H9 (cell line): ENCODE measurements at regions not wholly inside any gene's neighbourhood (a gene's known extent, or its start where the extent isn't known, plus 50 kb on each side); places are given as distances from the start of the nearest gene placed in this dataset.

Experiments used
- DNase-seq: peaks from one replicate; pipeline ENCODE4 v3.0.0-alpha.2; 2017
- H2AFZ ChIP-seq: one replicate; pipeline ENCODE4 v1.6.1; 2013; ENCODE audit warnings: mild to moderate bottlenecking, low read length, control low read depth, moderate library complexity
- H2AK5ac ChIP-seq: 2 replicates; pipeline ENCODE4 v1.6.1; 2013; ENCODE audit warnings: low read length, control low read depth, mixed read lengths; ENCODE audit not compliant: insufficient read length
- H2BK120ac ChIP-seq: one replicate; pipeline ENCODE4 v1.6.1; 2013; ENCODE audit warnings: low read depth, mild to moderate bottlenecking, low read length, control low read depth, inconsistent platforms; ENCODE audit not compliant: poor library complexity, severe bottlenecking
- H2BK12ac ChIP-seq: 2 replicates; pipeline ENCODE4 v1.6.1; 2013; ENCODE audit warnings: low read length, control low read depth, mixed read lengths, low read depth; ENCODE audit not compliant: insufficient read length
- H2BK15ac ChIP-seq: 2 replicates; pipeline ENCODE4 v1.6.1; 2013; ENCODE audit warnings: low read depth, low read length, control low read depth
- H2BK20ac ChIP-seq: one replicate; pipeline ENCODE4 v1.6.1; 2013; ENCODE audit warnings: low read depth, mild to moderate bottlenecking, low read length, control low read depth, inconsistent platforms; ENCODE audit not compliant: poor library complexity, severe bottlenecking
- H2BK5ac ChIP-seq: 2 replicates; pipeline ENCODE4 v1.6.1; 2013; ENCODE audit warnings: low read length, control low read depth, mixed read lengths; ENCODE audit not compliant: insufficient read length
- H3K14ac ChIP-seq: 2 replicates; pipeline ENCODE4 v1.6.1; 2013; ENCODE audit warnings: low read length, control low read depth; ENCODE audit not compliant: insufficient read depth
- H3K18ac ChIP-seq: 2 replicates; pipeline ENCODE4 v1.6.1; 2013; ENCODE audit warnings: low read depth, mild to moderate bottlenecking, mixed read lengths, low read length, control low read depth; ENCODE audit not compliant: insufficient read length
- H3K23ac ChIP-seq: 2 replicates; pipeline ENCODE4 v1.6.1; 2013; ENCODE audit warnings: low read length, control low read depth, mixed read lengths, low read depth; ENCODE audit not compliant: insufficient read length
- H3K23me2 ChIP-seq: 2 replicates; pipeline ENCODE4 v1.6.1; 2013; ENCODE audit warnings: low read depth, mild to moderate bottlenecking, mixed read lengths, low read length, control low read depth; ENCODE audit not compliant: insufficient read length, poor library complexity, severe bottlenecking
- H3K27ac ChIP-seq: 2 replicates; pipeline ENCODE4 v1.5.1; 2013; ENCODE audit warnings: low read length, control low read depth, mixed read lengths, low read depth; ENCODE audit not compliant: insufficient read length
- H3K27me3 ChIP-seq: 2 replicates; pipeline ENCODE4 v1.6.1; 2013; ENCODE audit warnings: low read length, control low read depth, inconsistent platforms; ENCODE audit not compliant: insufficient read depth
- H3K4ac ChIP-seq: 2 replicates; pipeline ENCODE4 v1.6.1; 2013; ENCODE audit warnings: low read depth, mild to moderate bottlenecking, control low read depth, inconsistent platforms, low read length, moderate library complexity
- H3K4me1 ChIP-seq: 2 replicates; pipeline ENCODE4 v1.6.1; 2013; ENCODE audit warnings: low read length, control low read depth, inconsistent platforms; ENCODE audit not compliant: insufficient read depth
- H3K4me2 ChIP-seq: 2 replicates; pipeline ENCODE4 v1.6.1; 2013; ENCODE audit warnings: low read length, control low read depth, mixed read lengths; ENCODE audit not compliant: insufficient read length, insufficient read depth
- H3K56ac ChIP-seq: 2 replicates; pipeline ENCODE4 v1.6.1; 2013; ENCODE audit warnings: low read depth, mild to moderate bottlenecking, mixed read lengths, low read length, control low read depth; ENCODE audit not compliant: insufficient read length
- H3K79me1 ChIP-seq: 2 replicates; pipeline ENCODE4 v1.6.1; 2013; ENCODE audit warnings: low read depth, mild to moderate bottlenecking, moderate library complexity, low read length, control low read depth, inconsistent platforms; ENCODE audit not compliant: insufficient read depth, poor library complexity, severe bottlenecking
- H3K79me2 ChIP-seq: 2 replicates; pipeline ENCODE4 v1.6.1; 2013; ENCODE audit warnings: low read length, control low read depth, inconsistent platforms; ENCODE audit not compliant: insufficient read depth
- H3K9ac ChIP-seq: 2 replicates; pipeline ENCODE4 v1.6.1; 2013; ENCODE audit warnings: low read length, control low read depth, mixed read lengths; ENCODE audit not compliant: insufficient read length; ENCODE audit errors: extremely low read depth
- H3K9me3 ChIP-seq: one replicate; pipeline ENCODE4 v1.6.1; 2013; ENCODE audit warnings: low read depth, low read length, inconsistent platforms; ENCODE audit not compliant: control insufficient read depth
- H3T11ph ChIP-seq: one replicate; pipeline ENCODE4 v1.6.1; 2013; ENCODE audit warnings: mild to moderate bottlenecking, low read length, control low read depth, inconsistent platforms
- H4K20me1 ChIP-seq: one replicate; pipeline ENCODE4 v1.6.1; 2013; ENCODE audit not compliant: control insufficient read depth, insufficient read length, insufficient read depth
- H4K5ac ChIP-seq: 2 replicates; pipeline ENCODE4 v1.6.1; 2013; ENCODE audit warnings: low read depth, mild to moderate bottlenecking, mixed read lengths, low read length, control low read depth; ENCODE audit not compliant: insufficient read length
- H4K8ac ChIP-seq: replicated peaks from 2 replicates; pipeline ENCODE4 v1.6.1; 2013; ENCODE audit warnings: low read length, control low read depth, mixed read lengths, low read depth; ENCODE audit not compliant: insufficient read length
- H4K91ac ChIP-seq: 2 replicates; pipeline ENCODE4 v1.6.1; 2013; ENCODE audit warnings: low read depth, mild to moderate bottlenecking, moderate library complexity, mixed read lengths, low read length, control low read depth; ENCODE audit not compliant: insufficient read length
- H3K27ac Mint-ChIP-seq, 3 experiments: 2 replicates in 2 of 3; 3 replicates in 1 of 3; pipeline ENCODE4 v1.8.0; 2020 to 2021; ENCODE audit warnings: mixed read lengths in 3 of 3, mild to moderate bottlenecking in 1 of 3, moderate library complexity in 1 of 3
- H3K27me3 Mint-ChIP-seq: 2 replicates; pipeline ENCODE4 v1.8.0; 2021; ENCODE audit warnings: low read depth, mild to moderate bottlenecking, moderate library complexity, mixed read lengths
- H3K36me3 Mint-ChIP-seq, 3 experiments: 2 replicates in 2 of 3; 3 replicates in 1 of 3; pipeline ENCODE4 v1.8.0; 2020 to 2021; ENCODE audit warnings: low read depth in 3 of 3, mixed read lengths in 3 of 3; ENCODE audit not compliant: insufficient read depth in 1 of 3
- H3K4me1 Mint-ChIP-seq, 2 experiments: 2 replicates each; pipeline ENCODE4 v1.8.0; 2020; ENCODE audit warnings: mixed read lengths in 2 of 2
- H3K4me3 Mint-ChIP-seq, 2 experiments: 2 replicates in 1 of 2; 3 replicates in 1 of 2; pipeline ENCODE4 v1.8.0; 2020 to 2021; ENCODE audit warnings: mild to moderate bottlenecking in 2 of 2, mixed read lengths in 2 of 2, moderate library complexity in 1 of 2
- H3K9me3 Mint-ChIP-seq, 2 experiments: 2 replicates in 1 of 2; 3 replicates in 1 of 2; pipeline ENCODE4 v1.8.0; 2020; ENCODE audit warnings: mild to moderate bottlenecking in 2 of 2, mixed read lengths in 2 of 2, moderate library complexity in 1 of 2
- CTCF ChIP-seq: fragments of 200-600 bp; sonication (generic); conservative IDR thresholded peaks from 3 replicates; pipeline ENCODE4 v1.8.0; 2021; ENCODE audit warnings: antibody characterized with exemption, mild to moderate bottlenecking
- WGBS: extraction: QIAGEN DNeasy Blood & Tissue Kit; methylation state at CpG from one replicate; pipeline ENCODE4 v1.1.7; 2013; ENCODE audit warnings: missing lambda C conversion rate, low lambda C conversion rate, mixed read lengths; ENCODE audit not compliant: insufficient read length; ENCODE audit errors: extremely low coverage; 5-methylcytosine and 5-hydroxymethylcytosine counted together

- Histone ChIP-seq H3K4me2 (no peak overlapping the region), H2BK12ac (no peak overlapping the region), H3T11ph (no peak overlapping the region), H3K27ac (no peak overlapping the region), H2AK5ac (no peak overlapping the region), H4K5ac (no peak overlapping the region), H2BK120ac (no peak overlapping the region), H3K79me1 (no peaks in the 10 kb centered on the region), H4K20me1 (no peaks in the 10 kb centered on the region), H3K14ac (no peak overlapping the region), H2BK20ac (no peak overlapping the region), H2AFZ (no peak overlapping the region), H3K23me2 (no peaks in the 10 kb centered on the region), H3K56ac (no peak overlapping the region), H2BK15ac (no peak overlapping the region), H3K79me2 (no peaks in the 10 kb centered on the region), H3K4ac (no peak overlapping the region), H3K23ac (no peak overlapping the region), H3K9me3 (no peaks in the 10 kb centered on the region), H2BK5ac (no peak overlapping the region), H3K27me3 (no peaks in the 10 kb centered on the region), H4K8ac (no peak overlapping the region), H3K4me1 (peaks cover 3% of the 10 kb centered on the region; the same call in 1 of the 2 replicates), H3K18ac (no peak overlapping the region), H4K91ac (no peak overlapping the region), H3K9ac (no peak overlapping the region)
- Mint-ChIP-seq H3K27ac (no peak overlapping the region), H3K9me3 (no peaks in the 10 kb centered on the region), H3K36me3 (no peaks in the 10 kb centered on the region), H3K4me1 (peaks cover 25 to 31% of the 10 kb centered on the region in 2 experiments), H3K27me3 (no peaks in the 10 kb centered on the region), H3K4me3 (no peak overlapping the region)
- WGBS = no CpG with 5 or more reads among the region's 4 CpGs
- no peak for TF ChIP-seq CTCF
- no peak for DNase-seq
Measured at GRCh38 chr9:26677965-26678706, 214.5 kb downstream of the CAAP1 start.
